Mesenchymal stem cell (in vitro differentiated cells and primary cell): ENCODE measurements at regions not wholly inside any gene's neighbourhood (a gene's known extent, or its start where the extent isn't known, plus 50 kb on each side); places are given as distances from the start of the nearest gene placed in this dataset.

Experiments used
- DNase-seq: peaks from one replicate; pipeline ENCODE4 v3.0.0-alpha.2; 2013
- H2AFZ ChIP-seq: one replicate; pipeline ENCODE4 v1.6.1; 2013; ENCODE audit warnings: low read depth, mild to moderate bottlenecking, control low read depth, inconsistent platforms, low read length, moderate library complexity
- H2AK5ac ChIP-seq: 2 replicates; pipeline ENCODE4 v1.6.1; 2013; ENCODE audit warnings: low read length, moderate library complexity, mild to moderate bottlenecking, inconsistent platforms; ENCODE audit not compliant: severe bottlenecking
- H2BK120ac ChIP-seq: one replicate; pipeline ENCODE4 v1.6.1; 2013; ENCODE audit warnings: low read depth, mild to moderate bottlenecking, inconsistent platforms, low read length, moderate library complexity
- H2BK12ac ChIP-seq, 2 experiments: one replicate each; pipeline ENCODE4 v1.6.1; 2013; ENCODE audit warnings: inconsistent platforms in 2 of 2, low read length in 2 of 2, mild to moderate bottlenecking in 2 of 2, moderate library complexity in 2 of 2, control low read depth in 1 of 2
- H2BK15ac ChIP-seq: one replicate; pipeline ENCODE4 v1.6.1; 2013; ENCODE audit warnings: mild to moderate bottlenecking, low read depth, inconsistent platforms; ENCODE audit not compliant: poor library complexity, severe bottlenecking
- H2BK5ac ChIP-seq: 2 replicates; pipeline ENCODE4 v1.6.1; 2013; ENCODE audit warnings: low read depth, mild to moderate bottlenecking, low read length, control low read depth, inconsistent platforms; ENCODE audit not compliant: poor library complexity, severe bottlenecking
- H3K14ac ChIP-seq, 2 experiments: one replicate each; pipeline ENCODE4 v1.6.1; 2013; ENCODE audit warnings: inconsistent platforms in 2 of 2, low read length in 2 of 2, control low read depth in 1 of 2, mild to moderate bottlenecking in 1 of 2, moderate library complexity in 1 of 2
- H3K18ac ChIP-seq, 2 experiments: one replicate each; pipeline ENCODE4 v1.6.1; 2013; ENCODE audit warnings: inconsistent platforms in 2 of 2, low read length in 2 of 2, control low read depth in 1 of 2, low read depth in 1 of 2, mild to moderate bottlenecking in 1 of 2
- H3K23ac ChIP-seq, 2 experiments: one replicate each; pipeline ENCODE4 v1.6.1; 2013; ENCODE audit warnings: inconsistent platforms in 2 of 2, low read length in 2 of 2, mild to moderate bottlenecking in 2 of 2, moderate library complexity in 2 of 2, control low read depth in 1 of 2
- H3K27ac ChIP-seq: 2 replicates; pipeline ENCODE4 v1.5.1; 2013; ENCODE audit warnings: mild to moderate bottlenecking, moderate library complexity, low read length, control low read depth, inconsistent platforms; ENCODE audit not compliant: poor library complexity, severe bottlenecking
- H3K27me3 ChIP-seq, 2 experiments: 2 replicates each; pipeline versions ENCODE4 v1.6.1 to v1.7.0; 2013; ENCODE audit warnings: low read length in 2 of 2, mild to moderate bottlenecking in 2 of 2, moderate library complexity in 2 of 2, control low read depth in 1 of 2, inconsistent platforms in 1 of 2; ENCODE audit not compliant: control insufficient read depth in 1 of 2, insufficient read depth in 1 of 2
- H3K36me3 ChIP-seq, 2 experiments: 2 replicates each; pipeline versions ENCODE4 v1.6.1 to v1.7.0; 2013; ENCODE audit warnings: low read length in 2 of 2, control low read depth in 1 of 2, inconsistent platforms in 1 of 2, low read depth in 1 of 2, mild to moderate bottlenecking in 1 of 2; ENCODE audit not compliant: insufficient read depth in 2 of 2, control insufficient read depth in 1 of 2
- H3K4ac ChIP-seq, 2 experiments: one replicate each; pipeline ENCODE4 v1.6.1; 2013; ENCODE audit warnings: inconsistent platforms in 2 of 2, low read length in 2 of 2, mild to moderate bottlenecking in 2 of 2, moderate library complexity in 2 of 2, control low read depth in 1 of 2, low read depth in 1 of 2
- H3K4me1 ChIP-seq: 2 replicates; pipeline ENCODE4 v1.6.1; 2013; ENCODE audit warnings: low read depth, low read length, control low read depth; ENCODE audit not compliant: control insufficient read depth, insufficient read depth
- H3K4me2 ChIP-seq: 2 replicates; pipeline ENCODE4 v1.6.1; 2013; ENCODE audit warnings: low read length, mild to moderate bottlenecking, inconsistent platforms; ENCODE audit not compliant: poor library complexity, severe bottlenecking
- H3K4me3 ChIP-seq, 2 experiments: 2 replicates each; pipeline versions ENCODE4 v1.5.1 to v1.7.0; 2013; ENCODE audit warnings: low read length in 2 of 2, mild to moderate bottlenecking in 2 of 2, control low read depth in 1 of 2, low read depth in 1 of 2; ENCODE audit not compliant: insufficient read depth in 1 of 2
- H3K79me1 ChIP-seq: replicated peaks from 2 replicates; pipeline ENCODE4 v1.6.1; 2013; ENCODE audit warnings: mild to moderate bottlenecking, control low read depth, low read length, inconsistent platforms; ENCODE audit not compliant: poor library complexity, severe bottlenecking
- H3K9ac ChIP-seq: 2 replicates; pipeline ENCODE4 v1.7.0; 2013; ENCODE audit warnings: mild to moderate bottlenecking, low read length, moderate library complexity
- H3K9me3 ChIP-seq: 2 replicates; pipeline ENCODE4 v1.7.0; 2013; ENCODE audit warnings: mild to moderate bottlenecking, low read length; ENCODE audit not compliant: control insufficient read depth
- H4K8ac ChIP-seq: one replicate; pipeline ENCODE4 v1.6.1; 2013; ENCODE audit warnings: inconsistent platforms, mild to moderate bottlenecking, low read length, moderate library complexity
- H4K91ac ChIP-seq: one replicate; pipeline ENCODE4 v1.6.1; 2013; ENCODE audit warnings: mild to moderate bottlenecking, low read length, inconsistent platforms
- WGBS: methylation state at CpG from one replicate; pipeline ENCODE4 v1.1.7; 2013; ENCODE audit warnings: mixed read lengths; 5-methylcytosine and 5-hydroxymethylcytosine counted together

- Histone ChIP-seq H2AK5ac (no peak overlapping the region), H3K4me3 (no peak overlapping the region), H3K4ac (no peak overlapping the region), H3K9me3 (no peaks in the 10 kb centered on the region), H3K27me3 (no peaks in the 10 kb centered on the region), H2AFZ (no peak overlapping the region), H3K14ac (no peak overlapping the region), H3K18ac (no peak overlapping the region), H3K4me2 (no peak overlapping the region), H2BK120ac (no peak overlapping the region), H3K9ac (peak overlapping the region; percentile 44), H3K27ac (no peak overlapping the region), H4K8ac (no peak overlapping the region), H4K91ac (no peak overlapping the region), H2BK5ac (no peak overlapping the region), H2BK12ac (no peak overlapping the region), H3K23ac (no peak overlapping the region), H3K79me1 (no peaks in the 10 kb centered on the region), H3K4me1 (no peaks in the 10 kb centered on the region), H3K36me3 (no peaks in the 10 kb centered on the region), H2BK15ac (no peak overlapping the region)
- DNase-seq, result no peak
- WGBS, result 42% methylated on average over 1 of the region's 1 CpG
Observed at GRCh38 chr5:161086461-161086860, 234.4 kb upstream of the ATP10B start.

GRCh38 chr5:161085056-161085455 is 233.0 kb upstream of the ATP10B start:
- Histone ChIP-seq H3K4me2 (no peak overlapping the region), H3K18ac (no peak overlapping the region), H3K4me3 (no peak overlapping the region), H2AK5ac (no peak overlapping the region), H3K23ac (no peak overlapping the region), H2BK5ac (no peak overlapping the region), H3K4ac (no peak overlapping the region), H2BK12ac (no peak overlapping the region), H3K9me3 (no peaks in the 10 kb centered on the region), H2BK120ac (no peak overlapping the region), H4K8ac (no peak overlapping the region), H3K27me3 (no peaks in the 10 kb centered on the region), H2AFZ (no peak overlapping the region), H4K91ac (no peak overlapping the region), H2BK15ac (no peak overlapping the region), H3K9ac (peak overlapping the region; percentile 7), H3K27ac (no peak overlapping the region), H3K36me3 (no peaks in the 10 kb centered on the region), H3K4me1 (no peaks in the 10 kb centered on the region), H3K79me1 (no peaks in the 10 kb centered on the region), H3K14ac (no peak overlapping the region)
- WGBS, result 71% methylated on average over 5 of the region's 5 CpGs
- DNase-seq, result no peak

GRCh38 chr5:161084115-161084514 is 232.1 kb upstream of the ATP10B start:
- no peak overlapping the region for H2BK5ac ChIP-seq
- no peak overlapping the region for H3K4me3 ChIP-seq
- H2AFZ ChIP-seq, result no peak overlapping the region
- H3K9ac ChIP-seq, result no peak overlapping the region
- 42% methylated on average over 2 of the region's 2 CpGs for WGBS
- no peak overlapping the region for H4K91ac ChIP-seq
- H4K8ac ChIP-seq, result no peak overlapping the region
- no peak overlapping the region for H2BK12ac ChIP-seq
- H3K27me3 ChIP-seq, result no peaks in the 10 kb centered on the region
- no peak overlapping the region for H3K14ac ChIP-seq
- H3K4ac ChIP-seq, result no peak overlapping the region
- no peak overlapping the region for H2BK120ac ChIP-seq
- no peaks in the 10 kb centered on the region for H3K9me3 ChIP-seq
- no peak overlapping the region for H3K27ac ChIP-seq
- DNase-seq, result no peak
- no peak overlapping the region for H3K4me2 ChIP-seq
- no peak overlapping the region for H3K18ac ChIP-seq
- H3K23ac ChIP-seq, result no peak overlapping the region
- no peak overlapping the region for H2BK15ac ChIP-seq
- H2AK5ac ChIP-seq, result no peak overlapping the region
- H3K36me3 ChIP-seq, result no peaks in the 10 kb centered on the region
- no peaks in the 10 kb centered on the region for H3K79me1 ChIP-seq
- H3K4me1 ChIP-seq, result no peaks in the 10 kb centered on the region

GRCh38 chr5:161078793-161079192 is 226.8 kb upstream of the ATP10B start:
- H3K27me3 ChIP-seq, result no peaks in the 10 kb centered on the region
- H4K8ac ChIP-seq, result no peak overlapping the region
- H3K9me3 ChIP-seq, result no peaks in the 10 kb centered on the region
- H3K18ac ChIP-seq, result no peak overlapping the region
- no peak overlapping the region for H4K91ac ChIP-seq
- H3K4me3 ChIP-seq, result no peak overlapping the region
- 49% methylated on average over 4 of the region's 4 CpGs for WGBS
- no peak overlapping the region for H3K9ac ChIP-seq
- no peak overlapping the region for H3K4me2 ChIP-seq
- H3K79me1 ChIP-seq, result no peaks in the 10 kb centered on the region
- no peak overlapping the region for H3K14ac ChIP-seq
- no peak overlapping the region for H2AFZ ChIP-seq
- H2BK5ac ChIP-seq, result no peak overlapping the region
- H3K36me3 ChIP-seq, result no peaks in the 10 kb centered on the region
- no peak overlapping the region for H3K23ac ChIP-seq
- no peak for DNase-seq
- H3K4ac ChIP-seq, result no peak overlapping the region
- H3K27ac ChIP-seq, result no peak overlapping the region
- peak overlapping the region; percentile 7 for H2BK15ac ChIP-seq
- no peak overlapping the region for H2BK120ac ChIP-seq
- H2BK12ac ChIP-seq, result no peak overlapping the region
- no peaks in the 10 kb centered on the region for H3K4me1 ChIP-seq
- no peak overlapping the region for H2AK5ac ChIP-seq
